Body of pancreas (tissue), 4 donors: ENCODE measurements at regions not wholly inside any gene's neighbourhood (a gene's known extent, or its start where the extent isn't known, plus 50 kb on each side); places are given as distances from the start of the nearest gene placed in this dataset.
A peak's percentile ranks its signal among the peaks of the same experiment; 100 is the strongest.

Experiments used
- ATAC-seq: fragments of 150-250 bp; one replicate; pipeline ENCODE4 v1.9.1; 2016
- DNase-seq, 4 donors: peaks; one replicate each; pipeline ENCODE4 v3.0.0-alpha.2; 2019
- H3K27ac ChIP-seq, 4 donors: fragments of 200-600 bp; sonication (generic); 1 replicate in 3 of 4; 2 replicates in 1 of 4; pipeline versions ENCODE4 v1.5.1 to v1.6.1; 2016 to 2019; ENCODE audit warnings: mild to moderate bottlenecking in 1 of 4, mixed read lengths in 1 of 4, moderate library complexity in 1 of 4
- H3K27me3 ChIP-seq, 2 donors: fragments of 200-600 bp; sonication (generic); one replicate each; pipeline ENCODE4 v1.6.0; 2016; ENCODE audit warnings: mild to moderate bottlenecking in 1 of 2
- H3K36me3 ChIP-seq, 2 donors: fragments of 200-600 bp; sonication (generic); replicated peaks in 1 of 2; 2 replicates each; pipeline ENCODE4 v1.5.1; 2016; ENCODE audit warnings: low read depth in 2 of 2; ENCODE audit not compliant: insufficient read depth in 1 of 2
- H3K4me1 ChIP-seq: fragments of 200-600 bp; sonication (generic); one replicate; pipeline ENCODE4 v1.6.0; 2016
- H3K4me3 ChIP-seq, 2 donors: fragments of 200-600 bp; sonication (generic); 1 replicate in 1 of 2; 2 replicates in 1 of 2; pipeline ENCODE4 v1.5.1; 2016 to 2019
- H3K9me3 ChIP-seq, 3 donors: fragments of 200-600 bp; sonication (generic); 1 replicate in 2 of 3; 2 replicates in 1 of 3; pipeline ENCODE4 v1.5.1; 2016
- CTCF ChIP-seq, 7 experiments: fragments of 450-650 bp in 4 of 7; fragments of 200-600 bp in 3 of 7; sonication (generic) in 3 of 7; IDR thresholded peaks; one replicate each; pipeline ENCODE4 v1.5.1; 2016 to 2019; ENCODE audit warnings: antibody characterized with exemption in 7 of 7
- POLR2A ChIP-seq, 3 donors: fragments of 450-650 bp; IDR thresholded peaks; one replicate each; pipeline ENCODE4 v1.6.1; 2016; ENCODE audit warnings: antibody characterized with exemption in 3 of 3, mild to moderate bottlenecking in 2 of 3
- WGBS, 2 donors: methylation state at CpG; one replicate each; pipeline ENCODE4 v1.1.5; 2017; 5-methylcytosine and 5-hydroxymethylcytosine counted together
- intact Hi-C: fragments of 100-400 bp; cut with DNase I; formaldehyde crosslinking; loops from one replicate; pipeline ENCODE4 v1.15.1; 2023

- Histone ChIP-seq H3K4me1 (peaks cover 4% of the 10 kb centered on the region), H3K4me3 (no peak overlapping the region), H3K36me3 (no peaks in the 10 kb centered on the region), H3K9me3 (no peaks in the 10 kb centered on the region), H3K27ac (no peak overlapping the region), H3K27me3 (no peaks in the 10 kb centered on the region)
- intact Hi-C loops = no loop called here
- DNase-seq = no peak
- TF ChIP-seq CTCF (IDR thresholded peaks at IDR 0.05) = no peak
- TF ChIP-seq POLR2A (IDR thresholded peaks at IDR 0.05) = no peak
- no peak for ATAC-seq
Observed at GRCh38 chr3:87090631-87091030, 99.7 kb upstream of the VGLL3 start.

- intact Hi-C loops = no loop called here
- TF ChIP-seq CTCF (IDR thresholded peaks at IDR 0.05) (no peak), POLR2A (IDR thresholded peaks at IDR 0.05) (peak; percentile 28 to 84 (median 71))
Observed at GRCh38 chr3:87088993-87089841, 98.3 kb upstream of the VGLL3 start.

GRCh38 chr3:87088430-87088992 lies 97.6 kb upstream of the VGLL3 start:
- intact Hi-C loops = no loop called here
- no peaks in the 10 kb centered on the region for H3K36me3 ChIP-seq
- 42 to 49% methylated on average over 14 to 15 of the region's 15 CpGs for WGBS, 2 donors
- H3K4me3 ChIP-seq = peak overlapping the region; percentile 43 to 49
- TF ChIP-seq CTCF (IDR thresholded peaks at IDR 0.05) = no peak
- TF ChIP-seq POLR2A (IDR thresholded peaks at IDR 0.05) = no peak
- ATAC-seq (no peak), DNase-seq (no peak)
- peaks cover 4% of the 10 kb centered on the region for H3K4me1 ChIP-seq
- H3K9me3 ChIP-seq = no peaks in the 10 kb centered on the region
- H3K27ac ChIP-seq = peak overlapping the region; percentile 62 to 82 (median 75)
- H3K27me3 ChIP-seq = no peaks in the 10 kb centered on the region

More at GRCh38 chr3:87088993-87089841, 98.3 kb upstream of the VGLL3 start:
- no peaks in the 10 kb centered on the region for H3K9me3 ChIP-seq
- H3K4me1 ChIP-seq = peaks cover 4% of the 10 kb centered on the region
- H3K27me3 ChIP-seq = no peaks in the 10 kb centered on the region
- DNase-seq (peak; percentile 49 to 68 (median 62)), ATAC-seq (peak; percentile 95)
- H3K4me3 ChIP-seq = peak overlapping the region; percentile 43 to 49
- peak overlapping the region; percentile 62 to 82 (median 75) for H3K27ac ChIP-seq
- no peaks in the 10 kb centered on the region for H3K36me3 ChIP-seq
- 2 to 6% methylated on average over 25 to 39 of the region's 41 CpGs for WGBS, 2 donors

GRCh38 chr3:87084868-87085267 lies 93.9 kb upstream of the VGLL3 start:
- Histone ChIP-seq H3K27ac (no peak overlapping the region), H3K27me3 (no peaks in the 10 kb centered on the region), H3K4me1 (peaks cover 4% of the 10 kb centered on the region), H3K4me3 (no peak overlapping the region), H3K36me3 (no peaks in the 10 kb centered on the region), H3K9me3 (no peaks in the 10 kb centered on the region)
- TF ChIP-seq CTCF (IDR thresholded peaks at IDR 0.05) (no peak), POLR2A (IDR thresholded peaks at IDR 0.05) (no peak)
- 63 to 76% methylated on average over 5 of the region's 5 CpGs for WGBS, 2 donors
- no peak for ATAC-seq
- intact Hi-C loops = no loop called here
- no peak for DNase-seq
